HG03460 (cell line): ENCODE measurements at regions not wholly inside any gene's neighbourhood (a gene's known extent, or its start where the extent isn't known, plus 50 kb on each side); places are given as distances from the start of the nearest gene placed in this dataset.
A peak's percentile ranks its signal among the peaks of the same experiment; 100 is the strongest.

Source experiments
- ATAC-seq: cut with Tn5 transposase; IDR thresholded peaks from one replicate; pipeline ENCODE4 v1.9.1; 2021; ENCODE audit not compliant: unreplicated experiment

GRCh38 chr2:6754419-6754818 is 111.3 kb downstream of the CMPK2 start:
- ATAC-seq = no peak

GRCh38 chr2:6755456-6755855 is 110.3 kb downstream of the CMPK2 start:
- no peak for ATAC-seq

GRCh38 chr2:6757215-6757614 is 108.5 kb downstream of the CMPK2 start:
- ATAC-seq = no peak

- no peak for ATAC-seq
Measured at GRCh38 chr2:6759689-6760088, 106.0 kb downstream of the CMPK2 start.

GRCh38 chr2:6760132-6760531 is 105.6 kb downstream of the CMPK2 start:
- ATAC-seq = no peak

GRCh38 chr2:6764968-6765723 is 100.6 kb downstream of the CMPK2 start:
- no peak for ATAC-seq

- no peak for ATAC-seq
Measured at GRCh38 chr2:6769346-6769745, 96.4 kb downstream of the CMPK2 start.

GRCh38 chr2:6770006-6770405 is 95.7 kb downstream of the CMPK2 start:
- ATAC-seq = no peak

- no peak for ATAC-seq
Measured at GRCh38 chr2:6771634-6772611, 93.8 kb downstream of the CMPK2 start.

GRCh38 chr2:6773007-6773693 is 92.6 kb downstream of the CMPK2 start:
- ATAC-seq = peak; percentile 87

- ATAC-seq = no peak
Measured at GRCh38 chr2:6773694-6774044, 92.0 kb downstream of the CMPK2 start.

GRCh38 chr2:6776125-6776524 is 89.6 kb downstream of the CMPK2 start:
- no peak for ATAC-seq

- ATAC-seq = no peak
Measured at GRCh38 chr2:6777626-6778025, 88.1 kb downstream of the CMPK2 start.

- ATAC-seq = peak; percentile 83
Measured at GRCh38 chr2:6780765-6781274, 84.9 kb downstream of the CMPK2 start.

- no peak for ATAC-seq
Measured at GRCh38 chr2:6782517-6783237, 83.0 kb downstream of the CMPK2 start.

- ATAC-seq = no peak
Measured at GRCh38 chr2:6783238-6783614, 82.5 kb downstream of the CMPK2 start.

GRCh38 chr2:6784291-6784690 is 81.4 kb downstream of the CMPK2 start:
- ATAC-seq = no peak

GRCh38 chr2:6785493-6785892 is 80.2 kb downstream of the CMPK2 start:
- no peak for ATAC-seq

- no peak for ATAC-seq
Measured at GRCh38 chr2:6787376-6787775, 78.3 kb downstream of the CMPK2 start.

GRCh38 chr2:6788614-6789013 is 77.1 kb downstream of the CMPK2 start:
- no peak for ATAC-seq
